EL (cell line): ENCODE measurements at regions not wholly inside any gene's neighbourhood (a gene's known extent, or its start where the extent isn't known, plus 50 kb on each side); places are given as distances from the start of the nearest gene placed in this dataset.
A peak's percentile ranks its signal among the peaks of the same experiment; 100 is the strongest.

Experiments used
- DNase-seq: peaks from one replicate; pipeline ENCODE4 v3.0.0-alpha.2; 2016

GRCh38 chr4:123955167-123955800 is 558.7 kb downstream of the SPRY1 start:
- no peak for DNase-seq

DNA sequence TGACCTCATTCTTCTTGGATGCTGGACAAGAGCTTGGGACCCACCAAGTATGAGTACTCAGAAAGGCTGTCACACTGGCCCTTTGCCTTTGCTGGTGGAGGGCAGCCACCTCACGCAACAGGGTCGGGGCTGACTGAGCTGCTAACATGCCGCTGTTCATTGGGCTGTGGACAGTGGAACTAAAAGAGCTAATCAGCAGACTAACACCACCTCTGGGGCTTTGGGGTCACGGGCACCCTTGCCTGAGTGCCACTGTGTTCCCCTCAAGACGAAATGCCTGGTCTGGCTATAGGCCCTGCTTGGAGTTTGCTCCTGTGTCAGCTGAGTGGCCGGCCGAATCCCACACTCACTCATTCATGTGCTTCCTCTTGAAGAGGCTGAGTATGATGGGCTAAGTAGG is 559.6 kb downstream of the SPRY1 start:
- DNase-seq = no peak

DNA sequence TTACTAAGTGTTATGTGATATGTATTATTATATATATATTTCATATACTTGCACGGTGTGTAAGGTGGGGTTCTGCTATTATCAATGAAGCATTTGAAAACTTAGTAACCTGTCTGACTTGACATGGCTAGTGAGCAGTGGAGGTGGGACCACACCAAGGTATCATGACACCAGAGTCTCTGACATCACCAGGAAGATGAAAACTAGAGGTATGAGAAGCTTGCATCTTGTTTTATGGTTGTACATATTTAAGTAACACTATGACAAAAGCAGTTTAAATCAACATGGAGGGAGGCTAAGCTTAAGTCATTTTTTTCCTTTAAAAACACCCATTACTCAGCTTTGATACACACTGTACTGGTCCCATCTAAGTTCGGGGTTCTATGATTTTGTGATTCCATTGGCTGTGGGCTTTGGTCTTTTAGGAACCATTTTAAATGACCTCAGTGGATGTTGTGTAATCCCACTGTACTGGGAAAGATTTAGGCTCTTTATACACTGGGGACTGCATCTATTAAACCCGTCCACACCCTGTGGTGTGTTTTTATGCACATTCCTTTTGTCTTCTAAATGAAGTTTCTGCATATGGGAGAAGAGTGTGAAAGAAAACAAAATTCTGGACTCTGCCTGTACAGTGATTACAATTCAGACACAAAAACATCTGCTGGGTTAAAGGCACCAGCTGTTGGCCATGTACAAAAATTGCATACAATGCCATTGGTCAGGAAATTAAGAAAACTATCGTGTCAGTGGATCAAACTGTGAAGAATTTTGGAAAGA is 570.6 kb downstream of the SPRY1 start:
- no peak for DNase-seq

DNA sequence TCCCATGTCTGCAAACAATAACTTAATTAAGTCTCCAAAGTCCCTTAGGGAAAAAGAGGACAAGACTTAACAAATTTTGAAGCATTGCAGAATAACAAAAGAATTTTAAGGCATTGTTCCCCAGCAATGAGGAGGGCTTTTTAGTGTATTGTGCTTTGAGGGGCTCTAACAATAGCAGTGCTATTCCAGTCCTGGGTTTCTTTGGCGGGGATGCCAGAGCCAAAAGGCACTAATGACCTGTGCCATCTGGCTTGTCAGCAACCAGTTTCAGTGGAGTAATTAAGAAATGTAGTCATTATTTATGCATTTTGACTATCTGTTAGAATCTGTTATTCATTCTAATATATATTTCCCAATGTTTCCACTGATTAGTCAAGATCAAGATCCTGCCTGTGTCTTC is 575.4 kb downstream of the SPRY1 start:
- no peak for DNase-seq

GRCh38 chr4:123974386-123975149 is 578.0 kb downstream of the SPRY1 start:
- DNase-seq = no peak

- DNase-seq = no peak
Observed at GRCh38 chr4:123976285-123976684, 579.7 kb downstream of the SPRY1 start.

GRCh38 chr4:123976819-123977218 is 580.2 kb downstream of the SPRY1 start:
- no peak for DNase-seq

DNA sequence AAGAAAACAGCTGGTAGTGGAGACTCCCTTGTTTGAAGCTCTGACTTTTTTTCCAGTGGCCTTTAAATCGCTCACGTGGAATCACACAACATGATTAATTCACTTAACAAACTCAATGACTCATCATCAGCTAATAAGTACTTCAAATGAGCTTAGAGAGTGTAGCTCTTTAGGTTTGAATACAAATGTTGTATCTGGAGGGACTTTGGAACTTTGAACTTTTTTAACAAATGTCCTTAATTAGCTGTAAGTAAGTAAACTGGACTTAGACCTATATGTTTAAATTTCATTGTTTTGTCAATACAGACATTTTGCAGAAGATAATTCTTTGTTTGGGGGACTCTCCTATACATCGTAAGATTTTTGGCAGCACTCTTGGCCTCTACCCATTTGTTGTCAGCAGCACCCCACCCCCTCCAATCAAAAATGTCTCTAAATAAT is 581.1 kb downstream of the SPRY1 start:
- no peak for DNase-seq

DNA sequence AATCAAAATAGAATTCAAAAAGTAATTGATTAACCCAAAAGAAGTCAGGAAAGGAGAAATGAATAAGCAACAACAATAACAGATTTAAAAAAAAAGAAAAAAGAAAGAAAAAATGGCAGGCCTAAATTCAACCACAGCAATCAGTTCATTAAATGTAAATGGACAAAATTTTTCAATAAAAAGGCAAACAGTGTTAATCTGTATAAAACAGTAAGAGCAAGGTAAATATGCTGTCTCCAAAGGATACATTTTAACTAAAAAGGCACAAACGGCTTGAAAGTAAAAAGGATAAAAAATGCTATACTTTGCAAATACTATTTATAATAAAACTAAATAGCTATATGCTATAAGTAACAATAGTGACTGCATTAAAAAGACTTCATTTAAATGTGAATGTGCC is 582.0 kb downstream of the SPRY1 start:
- DNase-seq = no peak

DNA sequence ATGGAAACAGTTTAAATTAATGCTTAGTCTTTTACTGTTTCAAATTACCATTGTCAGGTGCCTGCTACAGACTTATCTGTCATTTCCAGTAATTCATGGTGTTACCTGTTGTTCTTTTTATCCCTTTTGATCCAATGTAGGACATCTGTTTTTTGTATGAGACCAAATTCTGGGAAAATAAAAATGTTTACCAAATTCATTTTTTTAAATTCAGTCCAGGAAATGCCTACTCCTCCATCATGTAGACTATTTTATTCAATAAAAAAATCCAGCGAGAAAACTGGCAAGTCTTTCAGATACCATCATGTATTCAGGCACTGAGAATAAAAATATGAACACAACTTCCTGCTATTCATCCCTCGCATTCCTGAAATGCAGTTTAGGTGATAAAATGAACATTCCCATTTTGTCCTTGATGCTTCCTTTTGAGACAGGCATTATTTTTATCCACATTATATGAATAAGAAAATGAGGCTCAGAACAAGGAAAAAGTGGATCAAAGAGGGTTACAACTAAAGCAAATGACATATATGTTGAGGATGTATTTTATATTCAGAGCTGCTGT is 584.2 kb downstream of the SPRY1 start:
- no peak for DNase-seq

DNA sequence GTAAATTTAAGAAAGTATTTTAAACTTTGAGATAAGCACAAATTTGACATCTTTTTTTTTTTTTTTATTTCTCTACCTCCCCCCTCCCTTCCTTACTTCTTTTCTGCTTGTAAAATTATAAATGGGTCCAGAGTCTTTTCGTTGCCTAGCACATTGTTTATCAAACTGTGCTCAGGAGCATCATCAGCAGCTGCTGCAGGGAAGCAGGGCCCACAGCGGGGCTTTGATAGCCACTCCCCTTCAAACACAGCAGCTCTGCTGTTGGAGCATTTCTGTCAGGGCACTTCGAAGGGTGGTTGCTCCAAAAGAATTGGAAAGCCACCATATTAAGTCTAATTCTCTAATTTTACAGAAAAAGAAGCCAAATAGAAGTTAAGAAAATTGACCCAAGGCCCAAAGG is 588.3 kb downstream of the SPRY1 start:
- no peak for DNase-seq

DNA sequence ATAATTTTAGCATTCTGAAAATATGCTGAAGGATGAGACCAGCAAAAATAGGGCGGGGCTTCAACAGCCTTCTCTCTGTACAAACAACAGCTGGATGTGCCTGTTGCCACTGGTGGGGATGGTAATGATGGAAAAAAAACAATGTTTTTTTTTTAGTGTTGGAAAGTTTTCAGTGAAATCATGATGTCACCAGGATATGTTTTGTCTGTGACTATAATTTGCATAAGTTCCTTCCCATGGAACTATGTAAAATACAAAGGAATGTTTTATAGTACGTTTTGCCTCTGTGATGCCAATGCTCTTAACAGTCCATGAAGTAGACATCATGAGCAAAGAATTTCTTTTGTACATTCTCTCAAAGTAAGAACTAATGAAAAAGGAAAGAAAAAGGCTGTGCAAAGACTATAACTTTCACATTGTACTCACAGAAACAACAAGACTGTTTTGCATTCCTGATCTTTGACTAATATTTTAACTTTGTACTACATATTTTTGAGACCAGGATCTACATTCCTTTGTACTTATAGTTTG is 589.7 kb downstream of the SPRY1 start:
- DNase-seq = peak; percentile 88

DNA sequence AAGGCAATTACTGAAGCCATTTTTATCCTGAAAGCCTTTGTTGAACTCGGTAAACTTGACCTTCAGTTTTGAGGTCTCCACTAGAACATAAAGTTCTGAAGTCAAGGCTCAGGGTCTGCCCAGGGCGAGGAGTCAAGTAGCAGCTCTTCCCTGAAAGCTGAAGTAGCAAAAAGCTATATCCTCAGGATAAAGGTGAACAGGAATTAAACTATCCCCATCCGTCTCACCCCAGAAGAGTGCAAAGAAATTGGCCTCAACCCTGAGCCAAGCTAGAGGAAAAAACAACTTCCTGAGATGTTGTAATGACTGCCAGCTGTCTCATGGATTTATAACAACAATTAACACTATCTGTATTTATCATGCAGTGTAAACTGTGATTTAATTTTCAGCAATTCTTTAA is 590.8 kb downstream of the SPRY1 start:
- no peak for DNase-seq

DNA sequence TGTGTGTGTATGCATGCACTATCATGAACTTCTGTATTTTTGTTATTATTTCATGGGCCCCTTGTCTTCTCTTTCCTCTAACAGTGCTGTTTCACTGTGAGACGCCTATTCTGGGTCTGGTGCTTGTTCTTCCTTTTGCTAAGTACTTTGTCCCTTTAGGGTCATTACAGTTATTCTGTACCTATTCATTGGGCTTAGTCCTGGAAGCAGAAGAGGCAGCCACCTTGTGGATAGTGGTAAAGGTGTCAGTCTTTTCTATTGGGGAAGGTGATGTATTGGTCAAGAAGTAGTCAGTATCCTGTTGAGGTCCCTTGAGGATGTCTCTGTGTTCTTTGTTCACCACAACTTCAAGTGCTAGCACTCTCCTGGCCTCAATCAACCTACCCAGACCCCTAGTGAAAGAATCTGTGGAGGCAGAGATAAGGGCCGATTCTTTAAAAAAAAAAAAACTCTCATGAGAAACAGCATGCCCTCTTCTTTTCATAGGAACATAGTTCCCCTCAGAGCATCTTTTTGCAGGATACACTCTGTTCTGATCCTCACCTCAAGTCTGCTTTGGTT is 593.8 kb downstream of the SPRY1 start:
- no peak for DNase-seq

DNA sequence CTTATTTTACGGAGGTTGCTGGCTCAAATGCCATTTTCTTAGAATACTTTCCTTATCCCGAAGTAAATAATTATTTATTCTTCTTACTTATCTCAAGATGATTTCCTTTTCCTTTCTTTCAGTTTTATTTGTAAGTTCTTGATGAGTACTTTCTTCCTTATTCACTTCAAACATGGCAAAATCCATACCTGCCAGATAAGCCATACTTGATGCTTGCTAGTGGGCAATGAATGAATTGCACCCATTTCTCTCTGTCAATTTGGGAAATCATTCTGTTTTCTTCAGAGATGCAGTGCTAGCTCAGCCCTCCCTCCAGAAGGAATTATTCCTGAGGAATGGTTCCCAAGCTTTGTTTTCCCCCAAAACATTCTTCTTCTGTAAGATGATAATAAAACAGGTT is 598.3 kb downstream of the SPRY1 start:
- no peak for DNase-seq

- peak; percentile 80 for DNase-seq
Observed at GRCh38 chr4:123995936-123996335, 599.3 kb downstream of the SPRY1 start.

DNA sequence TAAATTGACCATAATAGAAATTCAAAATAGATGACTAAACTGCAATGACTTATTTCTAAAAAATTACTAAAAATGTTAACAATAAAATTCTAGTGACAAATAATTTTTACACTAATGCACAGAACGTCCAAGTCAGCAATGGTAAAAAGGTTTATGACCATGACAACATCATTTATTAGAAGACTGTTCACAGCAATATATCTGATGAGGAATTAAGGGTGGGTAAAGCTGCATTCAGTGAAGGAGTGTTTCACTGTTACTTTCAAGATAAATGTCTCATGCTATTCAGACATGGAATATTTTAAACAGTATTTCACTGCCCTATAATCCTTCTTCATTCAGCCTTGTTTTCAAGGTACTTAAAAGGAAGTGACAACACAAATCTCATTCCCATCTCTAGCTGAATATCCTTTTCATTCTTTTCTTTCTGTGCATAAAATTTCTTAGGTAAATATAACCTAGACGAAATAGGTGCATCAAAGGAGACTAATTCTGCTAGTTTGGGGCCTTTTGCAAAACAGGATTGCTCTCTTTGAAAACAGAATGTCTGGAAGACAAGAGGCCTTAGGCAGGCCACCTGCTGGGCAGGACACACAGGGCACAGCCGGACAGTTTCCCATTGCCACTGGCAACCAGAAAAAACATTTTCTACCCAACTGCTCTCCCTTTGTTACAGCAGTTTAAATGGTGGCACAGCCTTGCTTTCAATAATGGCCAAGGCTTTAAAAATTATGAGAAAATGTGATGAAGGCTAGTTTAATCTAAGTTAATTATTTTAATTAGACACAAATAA is 600.3 kb downstream of the SPRY1 start:
- no peak for DNase-seq

GRCh38 chr4:123997776-123998449 is 601.3 kb downstream of the SPRY1 start:
- DNase-seq = no peak

DNA sequence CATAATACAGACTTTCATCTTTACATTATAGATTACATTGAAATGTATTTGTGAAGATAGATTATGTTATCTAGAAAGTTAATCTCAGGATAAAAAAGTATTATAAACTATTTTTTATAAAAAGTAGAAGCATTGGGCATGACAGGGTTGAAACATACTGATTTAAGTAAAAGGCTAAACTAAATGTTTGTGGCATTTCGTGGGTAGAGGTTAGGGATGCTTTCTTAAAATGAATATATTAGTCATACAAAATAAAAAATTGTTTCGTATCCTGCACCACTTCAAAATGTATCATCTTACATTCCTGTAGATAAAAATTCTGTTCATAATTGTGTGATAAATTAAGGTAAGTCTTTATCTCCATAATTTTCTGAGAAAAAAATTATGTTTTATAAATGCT is 603.6 kb downstream of the SPRY1 start:
- DNase-seq = no peak

DNA sequence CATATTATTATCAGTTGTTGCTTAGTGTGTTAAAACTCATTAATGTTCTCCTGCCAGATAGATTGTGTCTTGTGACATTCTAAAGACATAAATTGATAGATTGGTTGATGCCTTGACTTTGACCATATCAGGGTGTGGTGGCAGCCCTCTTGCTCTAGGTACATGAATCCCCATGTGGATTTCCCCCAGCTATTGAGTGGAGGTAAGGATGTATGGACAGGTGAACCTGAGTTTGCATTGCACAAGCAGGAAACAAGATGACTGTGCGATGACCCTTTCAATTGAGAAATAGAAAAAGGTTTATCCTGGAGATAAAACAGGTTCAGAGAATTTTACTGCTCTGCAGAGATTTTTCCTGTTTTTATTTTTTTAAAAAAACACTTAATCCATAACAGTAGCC is 619.2 kb downstream of the SPRY1 start:
- no peak for DNase-seq

DNA sequence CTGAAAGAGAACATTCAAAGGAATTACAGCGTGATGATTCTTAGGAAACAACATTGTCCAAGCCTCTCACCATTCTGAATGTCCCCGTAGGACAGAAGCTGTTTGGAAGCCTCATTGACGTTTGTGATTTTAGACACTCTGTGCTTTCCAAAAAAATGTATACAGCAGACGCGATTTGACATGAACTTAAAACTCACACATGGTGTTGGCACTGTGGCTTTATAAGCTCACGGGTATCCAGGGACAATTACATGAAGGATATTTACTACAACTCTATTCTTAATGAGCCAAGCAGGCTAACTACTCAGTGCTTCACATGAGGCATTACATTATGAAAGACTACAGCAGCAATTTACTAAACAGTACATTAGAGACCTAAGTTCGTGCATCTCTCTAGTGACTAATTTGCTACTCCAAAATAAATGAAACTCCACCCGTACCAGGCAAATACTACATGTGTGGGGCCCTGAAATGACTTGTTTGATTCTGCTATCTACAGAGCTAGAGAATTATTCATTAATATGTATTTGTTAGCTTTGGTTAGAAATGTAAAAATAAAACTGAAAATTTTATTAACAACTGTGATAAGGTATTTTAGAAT is 620.7 kb downstream of the SPRY1 start:
- no peak for DNase-seq
